ENCODE measurements at regions not wholly inside any gene's neighbourhood (a gene's known extent, or its start where the extent isn't known, plus 50 kb on each side); places are given as distances from the start of the nearest gene placed in this dataset.
A peak's percentile ranks its signal among the peaks of the same experiment; 100 is the strongest.

DNA sequence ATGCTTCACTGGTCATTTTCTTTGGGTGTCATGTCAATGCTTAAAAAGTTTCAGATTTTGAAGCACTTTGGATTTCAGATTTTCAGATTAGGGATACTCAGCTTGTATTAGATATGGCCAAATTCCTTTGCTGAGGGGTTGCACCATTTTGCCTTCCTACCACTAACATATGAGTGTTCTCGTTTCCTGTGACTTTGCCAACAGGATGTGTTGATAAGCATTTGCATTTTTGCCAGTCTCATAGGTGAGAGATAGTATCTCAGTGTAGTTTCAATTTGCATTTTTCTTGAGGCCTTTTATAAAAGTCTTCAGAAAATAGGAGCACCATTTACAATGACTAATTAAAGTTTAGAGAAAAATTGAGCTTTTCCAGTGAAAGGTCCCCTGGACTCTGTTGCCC lies 71.6 kb upstream of the CLCN4 start:
- peak; percentile 50 for DNase-seq

DNA sequence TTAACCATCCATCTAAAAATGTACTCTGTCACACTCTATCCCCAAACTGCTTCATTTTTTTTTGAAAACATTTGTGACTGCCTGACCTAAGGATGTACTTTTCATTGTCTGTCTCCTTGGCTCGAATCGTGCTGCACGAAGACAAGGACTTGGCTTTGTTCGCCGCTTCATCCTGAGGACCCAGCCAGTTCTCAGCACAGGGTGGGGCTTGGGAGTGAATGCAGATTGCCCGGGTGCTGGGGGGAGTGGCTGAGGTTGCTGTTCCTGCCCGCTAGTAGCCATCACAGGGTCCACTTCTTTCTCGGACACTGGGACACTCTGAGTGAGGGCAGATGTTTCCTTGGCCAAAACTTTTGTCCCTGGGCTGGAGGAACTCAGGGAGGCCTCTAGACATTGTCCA lies 70.1 kb upstream of the CLCN4 start:
- DNase-seq: no peak

- no peak for DNase-seq
These were observed 69.4 kb upstream of the CLCN4 start for GRCh38 chrX:10087391-10087790.

- no peak for DNase-seq
These were observed 67.4 kb upstream of the CLCN4 start for GRCh38 chrX:10089378-10089795.

DNA sequence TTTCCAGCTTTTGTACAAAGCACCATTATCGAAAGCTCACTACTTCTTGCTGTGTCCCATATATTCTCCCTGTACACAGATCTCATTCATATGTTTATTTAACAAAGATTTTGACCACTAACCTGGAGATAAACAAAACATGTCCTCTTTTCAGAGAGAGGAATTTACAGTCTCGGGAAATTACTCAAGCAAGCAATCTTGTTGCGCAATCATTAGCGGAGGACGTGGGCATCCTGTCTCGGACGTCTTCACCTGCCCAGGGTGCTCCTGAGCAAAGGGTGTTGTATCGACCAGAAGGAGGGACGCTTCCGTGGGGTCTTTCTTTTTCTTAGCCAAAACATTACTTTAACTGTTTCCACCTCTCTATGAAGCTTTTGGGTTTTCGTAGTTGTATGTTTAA lies 66.5 kb upstream of the CLCN4 start:
- no peak for DNase-seq

DNA sequence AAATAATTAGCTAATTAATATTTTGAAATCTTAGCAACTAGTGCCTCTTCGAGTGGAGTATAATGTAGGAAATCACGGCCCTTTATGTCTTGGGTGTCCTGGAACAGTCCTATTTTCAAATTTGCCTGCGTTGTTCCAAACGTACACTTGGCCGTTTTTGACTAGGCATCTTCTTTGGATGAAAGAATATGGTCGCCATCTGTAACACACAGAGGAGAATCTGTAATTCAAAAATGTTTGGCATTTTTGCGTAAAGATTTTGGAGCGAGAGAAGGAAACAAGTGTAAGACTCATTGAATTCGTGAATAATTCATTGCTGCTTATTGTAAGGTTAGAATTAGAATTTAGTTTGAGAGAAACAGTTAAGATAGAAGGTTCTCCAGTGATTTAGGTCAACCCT lies 61.5 kb upstream of the CLCN4 start:
- no peak for DNase-seq

- no peak for DNase-seq
These were observed 60.9 kb upstream of the CLCN4 start for GRCh38 chrX:10095698-10096432.

DNA sequence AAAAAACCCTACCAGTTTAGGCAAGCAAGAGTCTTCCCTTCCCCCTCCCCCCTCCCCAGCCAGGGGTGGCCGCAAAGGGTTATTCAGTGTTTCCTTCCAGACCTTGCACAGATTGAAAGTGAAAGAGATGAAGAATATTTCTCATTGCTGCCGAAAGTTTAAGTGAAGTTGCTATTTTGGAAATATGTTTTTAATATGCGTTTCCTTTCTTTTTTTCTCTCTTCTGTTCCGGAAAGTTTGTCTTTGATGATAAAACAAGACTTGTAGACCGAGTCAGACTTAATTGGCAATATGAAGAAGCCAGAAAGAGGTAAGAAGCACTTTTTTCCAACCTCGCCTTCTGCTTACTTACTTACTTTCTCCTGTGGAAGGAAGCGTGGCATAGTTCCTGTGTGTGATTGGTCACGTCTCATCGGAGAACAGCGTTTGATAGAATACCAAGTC lies 58.5 kb upstream of the CLCN4 start:
- peak; percentile 72 for DNase-seq

DNA sequence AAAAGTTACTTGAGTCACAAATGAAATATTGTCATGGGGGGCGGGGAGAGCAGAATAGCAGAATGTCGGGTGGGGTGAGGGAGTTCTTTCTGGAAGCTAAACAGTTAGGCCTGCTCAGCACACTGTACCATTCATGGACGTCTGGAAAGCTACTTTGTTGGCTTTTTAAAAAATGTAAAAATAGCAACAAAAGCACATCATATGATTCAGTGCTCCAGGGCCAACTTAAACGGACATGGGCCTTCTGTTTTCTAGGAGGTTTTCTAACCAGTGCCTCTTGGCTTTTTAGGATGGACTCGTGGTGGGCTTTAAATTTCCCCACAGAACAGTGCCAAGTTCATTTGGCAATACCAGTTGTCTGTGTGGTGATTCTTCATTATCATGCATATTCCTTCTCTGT lies 57.4 kb upstream of the CLCN4 start:
- DNase-seq: no peak

- no peak for DNase-seq
These were observed 55.5 kb upstream of the CLCN4 start for GRCh38 chrX:10101269-10101668.

GRCh38 chrX:10102046-10102704 lies 54.6 kb upstream of the CLCN4 start:
- DNase-seq: no peak

GRCh38 chrX:10103023-10103422 lies 53.8 kb upstream of the CLCN4 start:
- no peak for DNase-seq

- no peak for DNase-seq
These were observed 51.7 kb upstream of the CLCN4 start for GRCh38 chrX:10104958-10105658.

DNA sequence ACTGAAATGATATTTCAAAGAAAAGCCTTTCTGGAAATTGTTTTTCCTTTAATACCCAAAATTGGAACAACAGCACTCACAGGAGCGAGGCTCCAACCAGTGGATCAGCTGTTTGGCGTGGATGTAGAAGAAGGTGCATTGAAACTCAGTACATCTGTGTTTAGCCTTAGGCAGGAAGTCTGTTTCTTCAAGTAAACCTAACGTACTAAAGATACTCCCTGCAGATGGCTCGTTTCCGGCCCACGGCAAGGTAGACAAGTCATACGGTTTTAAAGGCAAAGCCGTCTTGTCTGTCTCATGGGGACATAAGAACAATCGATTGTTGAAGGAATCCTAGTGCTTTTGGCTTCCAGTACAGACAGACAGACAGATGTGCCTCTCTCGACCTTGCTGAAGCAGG lies 50.0 kb upstream of the CLCN4 start:
- peak; percentile 60 for DNase-seq

All from CD4-positive, alpha-beta T cell treated with Interleukin-21 for 1 hour (primary cell).